ENCODE measurements at regions not wholly inside any gene's neighbourhood (a gene's known extent, or its start where the extent isn't known, plus 50 kb on each side); places are given as distances from the start of the nearest gene placed in this dataset.

- TF ChIP-seq CTCF (IDR thresholded peaks at IDR 0.05) (no peak), POLR2AphosphoS5 (IDR thresholded peaks at IDR 0.05; ENCODE audit: insufficient read depth in 1 of 2, low read depth in 1 of 2) (no peak), POLR2A (IDR thresholded peaks at IDR 0.05) (no peak)
Observed at GRCh38 chr9:117464941-117465616, 50.2 kb upstream of the ASTN2 start.
